ENCODE measurements at regions not wholly inside any gene's neighbourhood (a gene's known extent, or its start where the extent isn't known, plus 50 kb on each side); places are given as distances from the start of the nearest gene placed in this dataset.

- TF ChIP-seq CTCF (IDR thresholded peaks at IDR 0.05) = no peak
- TF ChIP-seq POLR2A (IDR thresholded peaks at IDR 0.05) = no peak
- no peak for TF ChIP-seq POLR2AphosphoS5 (IDR thresholded peaks at IDR 0.05)
- TF ChIP-seq EP300 (IDR thresholded peaks at IDR 0.05) = no peak
Observed at GRCh38 chr2:8609357-8609811, 72.5 kb upstream of the ID2 start.
